GM23248 (cell line): ENCODE measurements at regions not wholly inside any gene's neighbourhood (a gene's known extent, or its start where the extent isn't known, plus 50 kb on each side); places are given as distances from the start of the nearest gene placed in this dataset.

Experiments used
- EZH2 ChIP-seq: fragments of 200-600 bp; sonication (generic); IDR thresholded peaks from 2 replicates; pipeline ENCODE4 v1.6.1; 2018; ENCODE audit warnings: antibody characterized with exemption, mild to moderate bottlenecking; ENCODE audit not compliant: insufficient read depth, poor library complexity, severe bottlenecking
- EZH2phosphoT487 ChIP-seq: fragments of 200-600 bp; sonication (generic); IDR thresholded peaks from 2 replicates; pipeline ENCODE4 v1.6.1; 2018; ENCODE audit warnings: antibody characterized with exemption, moderate library complexity, mild to moderate bottlenecking, low read depth; ENCODE audit not compliant: insufficient read depth

- TF ChIP-seq EZH2, result no peak
- TF ChIP-seq EZH2phosphoT487, result no peak
These were observed 622.3 kb upstream of the IMPG1 start for GRCh38 chr6:76694795-76695194.
